Sigmoid colon (tissue), 6 donors: ENCODE measurements at regions not wholly inside any gene's neighbourhood (a gene's known extent, or its start where the extent isn't known, plus 50 kb on each side); places are given as distances from the start of the nearest gene placed in this dataset.

Experiments used
- DNase-seq: peaks from one replicate; pipeline ENCODE4 v3.0.0-alpha.2; 2019
- H3K27ac ChIP-seq, 4 donors: fragments of 200-600 bp; sonication (generic); one replicate each; pipeline ENCODE4 v1.5.1; 2016 to 2019; ENCODE audit warnings: mild to moderate bottlenecking in 1 of 4
- H3K27me3 ChIP-seq, 3 donors: fragments of 200-600 bp; sonication (generic); one replicate each; pipeline ENCODE4 v1.5.1; 2019; ENCODE audit warnings: mild to moderate bottlenecking in 1 of 3
- H3K36me3 ChIP-seq, 4 donors: fragments of 200-600 bp; sonication (generic); one replicate each; pipeline ENCODE4 v1.5.1; 2016 to 2019
- H3K4me1 ChIP-seq, 4 donors: fragments of 200-600 bp; sonication (generic); one replicate each; pipeline ENCODE4 v1.5.1; 2017 to 2019
- H3K4me3 ChIP-seq, 4 donors: fragments of 200-600 bp; sonication (generic); one replicate each; pipeline ENCODE4 v1.5.1; 2017 to 2019; ENCODE audit warnings: mild to moderate bottlenecking in 2 of 4, moderate library complexity in 1 of 4
- H3K9me3 ChIP-seq, 4 donors: fragments of 200-600 bp in 3 of 4; sonication (generic) in 3 of 4; one replicate each; pipeline versions ENCODE4 v1.5.1 to v1.6.1; 2013 to 2019
- CTCF ChIP-seq, 4 experiments: fragments of 450-650 bp in 3 of 4; fragments of 200-600 bp in 1 of 4; IDR thresholded peaks; one replicate each; pipeline ENCODE4 v1.5.1; 2016 to 2019; ENCODE audit warnings: antibody characterized with exemption in 4 of 4, mild to moderate bottlenecking in 3 of 4, moderate library complexity in 2 of 4
- EP300 ChIP-seq, 4 donors: sonication (generic); formaldehyde crosslinking; IDR thresholded peaks; one replicate each; pipeline ENCODE4 v1.6.1; 2017; ENCODE audit warnings: antibody characterized with exemption in 4 of 4
- POLR2A ChIP-seq, 2 donors: fragments of 450-650 bp; IDR thresholded peaks; one replicate each; pipeline ENCODE4 v1.6.1; 2016; ENCODE audit warnings: antibody characterized with exemption in 2 of 2, mild to moderate bottlenecking in 2 of 2, moderate library complexity in 2 of 2
- POLR2AphosphoS5 ChIP-seq, 4 donors: sonication (generic); formaldehyde crosslinking; IDR thresholded peaks; one replicate each; pipeline ENCODE4 v1.6.1; 2017; ENCODE audit warnings: antibody characterized with exemption in 4 of 4
- WGBS, 2 donors: extraction: QIAGEN DNeasy Blood & Tissue Kit; methylation state at CpG; one replicate each; pipeline ENCODE4 v1.1.7; 2013; 5-methylcytosine and 5-hydroxymethylcytosine counted together
- intact Hi-C: fragments of 100-400 bp; cut with DNase I; formaldehyde crosslinking; loops from one replicate; pipeline ENCODE4 v1.15.1; 2023
- donor health status: healthy with polysubstance abuse.
- donor health status: healthy.

DNA sequence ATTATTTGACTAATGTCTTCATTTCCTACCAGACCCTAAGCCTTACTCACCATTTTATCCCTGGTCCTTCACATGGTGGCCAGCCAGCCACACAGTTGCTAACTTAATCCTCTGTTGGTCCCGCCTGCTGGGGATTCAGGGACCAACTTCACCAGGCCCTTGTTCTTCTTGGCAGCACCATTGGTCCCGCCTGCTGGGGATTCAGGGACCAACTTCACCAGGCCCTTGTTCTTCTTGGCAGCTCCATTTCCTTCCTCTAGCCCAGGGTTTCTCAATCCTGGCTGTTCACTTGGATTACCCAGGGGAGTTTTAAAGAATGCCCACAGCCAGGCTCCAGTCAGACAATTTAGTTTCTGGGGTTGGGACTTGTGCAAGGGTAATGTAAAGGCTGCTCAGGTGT, 233.1 kb upstream of the CSF3R start:
- 78 to 83% methylated on average over 2 of the region's 2 CpGs for WGBS, 2 donors
- Histone ChIP-seq H3K27ac (no peak overlapping the region), H3K9me3 (no peaks in the 10 kb centered on the region), H3K4me3 (no peak overlapping the region), H3K4me1 (no peaks in the 10 kb centered on the region), H3K27me3 (peaks cover 0 to 38% (median 24%) of the 10 kb centered on the region in 3 donors), H3K36me3 (no peaks in the 10 kb centered on the region)
- no peak for TF ChIP-seq EP300 (IDR thresholded peaks at IDR 0.05)
- TF ChIP-seq POLR2AphosphoS5 (IDR thresholded peaks at IDR 0.05), result no peak
- no peak for TF ChIP-seq POLR2A (IDR thresholded peaks at IDR 0.05)
- intact Hi-C loops, result no loop called here
- peak; percentile 27 for DNase-seq

GRCh38 chr1:36714301-36714700, 231.6 kb upstream of the CSF3R start:
- no peaks in the 10 kb centered on the region for H3K36me3 ChIP-seq
- DNase-seq, result no peak
- H3K27ac ChIP-seq, result no peak overlapping the region
- H3K4me3 ChIP-seq, result no peak overlapping the region
- TF ChIP-seq EP300 (IDR thresholded peaks at IDR 0.05) (no peak), POLR2A (IDR thresholded peaks at IDR 0.05) (no peak), CTCF (IDR thresholded peaks at IDR 0.05) (no peak), POLR2AphosphoS5 (IDR thresholded peaks at IDR 0.05) (no peak)
- WGBS, 2 donors, result 35 to 60% methylated on average over 2 of the region's 2 CpGs
- no peaks in the 10 kb centered on the region for H3K4me1 ChIP-seq
- intact Hi-C loops, result no loop called here
- no peaks in the 10 kb centered on the region for H3K9me3 ChIP-seq
- peaks cover 0 to 47% (median 33%) of the 10 kb centered on the region in 3 donors for H3K27me3 ChIP-seq

GRCh38 chr1:36711480-36711879, 228.8 kb upstream of the CSF3R start:
- H3K4me3 ChIP-seq, result no peak overlapping the region
- peak; percentile 14 for DNase-seq
- no peaks in the 10 kb centered on the region for H3K4me1 ChIP-seq
- peaks cover 0 to 67% (median 47%) of the 10 kb centered on the region in 3 donors for H3K27me3 ChIP-seq
- intact Hi-C loops, result no loop called here
- H3K9me3 ChIP-seq, result no peaks in the 10 kb centered on the region
- no peak overlapping the region for H3K27ac ChIP-seq
- TF ChIP-seq EP300 (IDR thresholded peaks at IDR 0.05) (no peak), POLR2AphosphoS5 (IDR thresholded peaks at IDR 0.05) (no peak), CTCF (IDR thresholded peaks at IDR 0.05) (no peak), POLR2A (IDR thresholded peaks at IDR 0.05) (no peak)
- no peaks in the 10 kb centered on the region for H3K36me3 ChIP-seq
- WGBS, 2 donors, result 15 to 30% methylated on average over 2 of the region's 2 CpGs

GRCh38 chr1:36710951-36711350, 228.2 kb upstream of the CSF3R start:
- Histone ChIP-seq H3K4me3 (no peak overlapping the region), H3K27ac (no peak overlapping the region), H3K4me1 (no peaks in the 10 kb centered on the region), H3K36me3 (no peaks in the 10 kb centered on the region), H3K9me3 (no peaks in the 10 kb centered on the region), H3K27me3 (peaks cover 0 to 69% (median 51%) of the 10 kb centered on the region in 3 donors)
- 13 to 15% methylated on average over 5 of the region's 5 CpGs for WGBS, 2 donors
- TF ChIP-seq EP300 (IDR thresholded peaks at IDR 0.05), result no peak
- TF ChIP-seq POLR2A (IDR thresholded peaks at IDR 0.05), result no peak
- no peak for TF ChIP-seq POLR2AphosphoS5 (IDR thresholded peaks at IDR 0.05)
- no peak for TF ChIP-seq CTCF (IDR thresholded peaks at IDR 0.05)
- intact Hi-C loops, result no loop called here
- no peak for DNase-seq

GRCh38 chr1:36709869-36710481, 227.3 kb upstream of the CSF3R start:
- intact Hi-C loops, result no loop called here
- TF ChIP-seq EP300 (IDR thresholded peaks at IDR 0.05) (no peak), CTCF (IDR thresholded peaks at IDR 0.05) (no peak), POLR2AphosphoS5 (IDR thresholded peaks at IDR 0.05) (no peak), POLR2A (IDR thresholded peaks at IDR 0.05) (no peak)
- DNase-seq, result peak; percentile 45
- H3K4me1 ChIP-seq, result no peaks in the 10 kb centered on the region
- no peak overlapping the region for H3K4me3 ChIP-seq
- peaks cover 0 to 78% (median 51%) of the 10 kb centered on the region in 3 donors for H3K27me3 ChIP-seq
- no peak overlapping the region for H3K27ac ChIP-seq
- 38 to 48% methylated on average over 17 of the region's 17 CpGs for WGBS, 2 donors
- H3K36me3 ChIP-seq, result no peaks in the 10 kb centered on the region
- no peaks in the 10 kb centered on the region for H3K9me3 ChIP-seq
